ENCODE measurements at regions not wholly inside any gene's neighbourhood (a gene's known extent, or its start where the extent isn't known, plus 50 kb on each side); places are given as distances from the start of the nearest gene placed in this dataset.
"Not testable (repeated sequence)": the region's sequence is repeated elsewhere in the genome, so short reads cannot be mapped to it uniquely, and the experiment has no call there.

DNA sequence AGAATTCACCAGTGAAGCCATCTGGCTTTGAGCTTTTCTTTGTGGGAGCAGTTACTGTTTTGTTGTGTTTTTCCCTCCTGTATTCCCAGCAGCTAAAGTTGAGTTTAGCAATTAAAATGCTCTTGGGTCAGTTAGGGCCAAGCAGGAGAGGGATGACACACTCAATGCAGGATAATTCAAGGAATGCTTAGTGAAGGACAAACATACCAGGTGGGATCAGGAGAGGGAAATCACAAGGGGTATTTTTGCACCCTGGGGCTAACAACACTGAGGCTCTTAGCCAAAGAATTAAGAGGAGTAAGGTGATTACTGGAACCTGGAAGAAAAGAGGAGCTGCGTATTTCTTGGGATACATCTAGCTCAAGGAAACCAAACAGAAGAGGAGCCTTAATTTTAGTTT is 82.4 kb upstream of the KCND2 start:
- Mint-ChIP-seq H3K4me1 (ENCODE audit: low read depth) (peaks cover 3% of the 10 kb centered on the region), H3K27ac (no peak overlapping the region)
- no peak for DNase-seq (ENCODE audit: low spot score, unreplicated experiment)

DNA sequence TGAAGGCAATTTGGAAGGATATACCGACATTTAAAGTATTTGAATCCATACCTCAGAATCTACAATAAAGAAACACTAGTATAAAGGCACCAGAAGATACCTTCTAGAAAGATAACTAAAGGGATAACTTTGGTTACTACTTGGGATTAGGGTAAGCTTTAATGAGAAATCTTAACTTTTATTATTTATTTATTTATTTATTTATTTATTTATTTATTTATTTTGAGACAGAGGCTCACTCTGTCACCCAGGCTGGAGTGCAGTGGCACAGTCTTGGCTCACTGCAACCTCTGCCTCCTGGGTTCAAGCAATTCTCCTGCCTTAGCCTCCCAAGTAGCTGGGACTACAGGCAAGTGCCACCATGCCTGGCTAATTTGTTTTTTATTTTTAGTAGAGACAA is 81.6 kb upstream of the KCND2 start:
- H3K27ac Mint-ChIP-seq; H3K36me3 Mint-ChIP-seq (ENCODE audit: insufficient read depth); H3K9me3 Mint-ChIP-seq (ENCODE audit: low read depth); DNase-seq (ENCODE audit: low spot score, unreplicated experiment); H3K27me3 Mint-ChIP-seq; H3K4me3 Mint-ChIP-seq (ENCODE audit: low read depth); H3K4me1 Mint-ChIP-seq (ENCODE audit: low read depth): not testable (repeated sequence)

More for the DNA sequence above, 82.4 kb upstream of the KCND2 start:
- Mint-ChIP-seq H3K27me3 (no peaks in the 10 kb centered on the region), H3K36me3 (ENCODE audit: insufficient read depth) (no peaks in the 10 kb centered on the region), H3K4me3 (ENCODE audit: low read depth) (no peak overlapping the region), H3K9me3 (ENCODE audit: low read depth) (peaks cover 7% of the 10 kb centered on the region)
- no peak for TF ChIP-seq CTCF (IDR thresholded peaks at IDR 0.05; ENCODE audit: unreplicated experiment)

- H3K27me3 Mint-ChIP-seq = no peaks in the 10 kb centered on the region
- no peak for DNase-seq (ENCODE audit: low spot score, unreplicated experiment)
- no peaks in the 10 kb centered on the region for H3K36me3 Mint-ChIP-seq (ENCODE audit: insufficient read depth)
- no peak overlapping the region for H3K4me3 Mint-ChIP-seq (ENCODE audit: low read depth)
- no peaks in the 10 kb centered on the region for H3K4me1 Mint-ChIP-seq (ENCODE audit: low read depth)
- no peaks in the 10 kb centered on the region for H3K9me3 Mint-ChIP-seq (ENCODE audit: low read depth)
- no peak overlapping the region for H3K27ac Mint-ChIP-seq
- no peak for TF ChIP-seq CTCF (IDR thresholded peaks at IDR 0.05; ENCODE audit: unreplicated experiment)
Observed at GRCh38 chr7:120201290-120201689, 71.7 kb upstream of the KCND2 start.

GRCh38 chr7:120205101-120205500 is 67.9 kb upstream of the KCND2 start:
- Mint-ChIP-seq H3K9me3 (ENCODE audit: low read depth) (peaks cover 5% of the 10 kb centered on the region), H3K36me3 (ENCODE audit: insufficient read depth) (no peaks in the 10 kb centered on the region), H3K4me1 (ENCODE audit: low read depth) (no peaks in the 10 kb centered on the region), H3K4me3 (ENCODE audit: low read depth) (no peak overlapping the region), H3K27ac (no peak overlapping the region), H3K27me3 (no peaks in the 10 kb centered on the region)
- TF ChIP-seq CTCF (IDR thresholded peaks at IDR 0.05; ENCODE audit: unreplicated experiment) = no peak
- DNase-seq (ENCODE audit: low spot score, unreplicated experiment) = no peak

DNA sequence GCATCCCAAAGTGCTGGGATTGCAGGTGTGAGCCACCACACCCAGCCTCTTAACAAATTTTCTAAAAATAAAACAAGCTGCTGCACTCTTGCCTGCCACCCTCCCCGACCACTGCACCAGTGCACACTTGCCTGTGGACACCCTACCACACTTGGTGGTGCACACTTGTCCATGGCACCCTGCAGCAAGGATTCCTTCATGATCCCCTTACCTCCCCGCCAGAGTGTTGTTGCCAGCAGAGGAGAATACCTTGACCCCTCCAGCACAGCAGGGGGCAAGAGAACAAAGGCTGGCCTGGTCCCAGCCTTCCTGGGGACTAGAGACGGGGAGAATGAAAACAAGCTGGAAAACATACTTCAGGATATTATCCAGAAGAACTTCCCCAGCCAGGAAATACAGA is 65.9 kb upstream of the KCND2 start:
- Mint-ChIP-seq H3K36me3 (ENCODE audit: insufficient read depth) (no peaks in the 10 kb centered on the region), H3K9me3 (ENCODE audit: low read depth) (peaks cover 11% of the 10 kb centered on the region), H3K4me3 (ENCODE audit: low read depth) (no peak overlapping the region), H3K4me1 (ENCODE audit: low read depth) (no peaks in the 10 kb centered on the region), H3K27ac (no peak overlapping the region), H3K27me3 (no peaks in the 10 kb centered on the region)
- no peak for DNase-seq (ENCODE audit: low spot score, unreplicated experiment)
- TF ChIP-seq CTCF (IDR thresholded peaks at IDR 0.05; ENCODE audit: unreplicated experiment) = no peak

DNA sequence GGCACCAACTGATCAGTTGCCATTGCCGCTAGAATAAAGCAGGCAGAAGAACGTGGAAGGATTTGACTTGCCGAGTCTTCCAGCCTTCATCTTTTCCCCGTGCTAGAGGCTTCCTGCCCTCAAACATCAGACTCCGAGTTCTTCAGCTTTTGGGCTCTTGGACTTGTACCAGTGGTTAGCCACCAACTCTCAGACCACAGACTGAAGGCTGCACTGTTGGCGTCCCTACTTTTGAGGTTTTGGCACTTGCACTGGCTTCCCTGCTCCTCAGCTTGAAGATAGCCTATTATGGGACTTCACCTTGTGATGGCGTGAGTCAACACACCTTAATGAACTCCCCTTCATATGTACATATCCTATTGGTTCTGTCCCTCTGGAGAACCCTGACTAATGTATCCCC is 57.3 kb upstream of the KCND2 start:
- no peak overlapping the region for H3K27ac Mint-ChIP-seq
- H3K4me3 Mint-ChIP-seq (ENCODE audit: low read depth) = no peak overlapping the region
- TF ChIP-seq CTCF (IDR thresholded peaks at IDR 0.05; ENCODE audit: unreplicated experiment) = no peak
- H3K27me3 Mint-ChIP-seq = no peaks in the 10 kb centered on the region
- H3K36me3 Mint-ChIP-seq (ENCODE audit: insufficient read depth) = no peaks in the 10 kb centered on the region
- no peaks in the 10 kb centered on the region for H3K4me1 Mint-ChIP-seq (ENCODE audit: low read depth)
- H3K9me3 Mint-ChIP-seq (ENCODE audit: low read depth) = peaks cover 2% of the 10 kb centered on the region
- DNase-seq (ENCODE audit: low spot score, unreplicated experiment) = no peak
